GM20000 (cell line): ENCODE measurements at regions not wholly inside any gene's neighbourhood (a gene's known extent, or its start where the extent isn't known, plus 50 kb on each side); places are given as distances from the start of the nearest gene placed in this dataset.

ENCODE experiments used
- DNase-seq: peaks from one replicate; pipeline ENCODE4 v3.0.0; 2012; ENCODE audit warnings: low spot score
- TF ChIP-seq, protein P1 (sequence below): IDR thresholded peaks from 2 replicates; pipeline ENCODE4 v1.5.1; 2012; ENCODE audit warnings: mild to moderate bottlenecking, control low read depth; ENCODE audit errors: extremely low read depth, missing control alignments

DNA sequence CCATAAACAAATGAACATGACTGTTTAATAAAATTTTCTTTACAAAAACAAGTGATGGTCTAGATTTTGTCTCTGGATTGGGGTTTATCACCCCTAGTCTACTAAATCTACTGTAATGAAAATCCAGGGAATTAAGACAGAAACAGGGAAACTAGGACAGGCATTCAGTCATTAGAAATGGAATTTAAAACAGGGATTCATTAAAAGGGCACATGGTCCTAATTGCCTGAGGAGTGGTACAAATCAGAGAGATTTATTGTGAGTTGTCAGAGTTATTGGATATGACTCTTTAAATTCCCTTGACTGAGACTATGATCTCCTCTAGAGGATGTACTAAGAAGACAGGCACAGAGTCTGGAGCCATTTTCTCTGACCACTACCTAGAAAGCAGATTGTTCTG, 670.9 kb upstream of the GCFC2 start:
- TF ChIP-seq, protein P1, sequence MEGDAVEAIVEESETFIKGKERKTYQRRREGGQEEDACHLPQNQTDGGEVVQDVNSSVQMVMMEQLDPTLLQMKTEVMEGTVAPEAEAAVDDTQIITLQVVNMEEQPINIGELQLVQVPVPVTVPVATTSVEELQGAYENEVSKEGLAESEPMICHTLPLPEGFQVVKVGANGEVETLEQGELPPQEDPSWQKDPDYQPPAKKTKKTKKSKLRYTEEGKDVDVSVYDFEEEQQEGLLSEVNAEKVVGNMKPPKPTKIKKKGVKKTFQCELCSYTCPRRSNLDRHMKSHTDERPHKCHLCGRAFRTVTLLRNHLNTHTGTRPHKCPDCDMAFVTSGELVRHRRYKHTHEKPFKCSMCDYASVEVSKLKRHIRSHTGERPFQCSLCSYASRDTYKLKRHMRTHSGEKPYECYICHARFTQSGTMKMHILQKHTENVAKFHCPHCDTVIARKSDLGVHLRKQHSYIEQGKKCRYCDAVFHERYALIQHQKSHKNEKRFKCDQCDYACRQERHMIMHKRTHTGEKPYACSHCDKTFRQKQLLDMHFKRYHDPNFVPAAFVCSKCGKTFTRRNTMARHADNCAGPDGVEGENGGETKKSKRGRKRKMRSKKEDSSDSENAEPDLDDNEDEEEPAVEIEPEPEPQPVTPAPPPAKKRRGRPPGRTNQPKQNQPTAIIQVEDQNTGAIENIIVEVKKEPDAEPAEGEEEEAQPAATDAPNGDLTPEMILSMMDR = no peak
- DNase-seq = no peak

DNA sequence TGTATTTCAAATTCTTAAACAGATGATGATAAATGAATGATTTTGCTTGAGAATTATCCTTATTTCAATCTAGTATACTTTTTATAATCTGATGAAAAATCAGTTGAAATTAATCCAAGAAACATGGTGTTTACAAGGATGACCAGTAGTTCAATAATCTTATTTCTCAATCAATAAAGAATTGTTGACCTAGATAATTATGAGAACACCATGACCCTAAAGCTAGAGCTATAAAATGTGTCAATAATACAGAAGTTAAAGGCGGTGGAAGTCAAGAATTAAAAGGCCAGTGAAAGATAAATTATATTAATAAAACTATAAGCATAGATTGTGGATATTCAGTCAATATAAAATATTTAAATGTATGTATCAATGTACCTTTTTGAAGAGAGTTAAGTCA, 667.4 kb upstream of the GCFC2 start:
- DNase-seq = no peak
- TF ChIP-seq, protein P1 = no peak

DNA sequence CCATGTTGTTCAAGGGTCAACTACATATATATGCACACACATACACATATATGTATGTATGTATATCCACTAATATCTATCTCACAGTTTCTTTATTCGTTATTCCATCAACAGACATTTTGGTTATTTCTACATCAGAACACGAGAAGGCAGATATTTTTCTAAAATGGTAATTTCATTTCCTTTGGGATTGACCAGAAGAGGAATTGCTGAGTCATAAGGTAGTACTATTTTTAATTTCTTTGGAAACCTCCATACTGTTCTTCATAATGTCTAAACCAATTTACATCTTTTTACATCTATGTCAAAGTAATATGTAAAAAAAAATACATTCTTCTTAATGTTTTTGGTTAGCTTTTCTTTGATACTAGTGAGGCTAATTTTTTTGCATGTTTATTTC, 630.7 kb upstream of the GCFC2 start:
- DNase-seq = no peak
- TF ChIP-seq, protein P1 = no peak

DNA sequence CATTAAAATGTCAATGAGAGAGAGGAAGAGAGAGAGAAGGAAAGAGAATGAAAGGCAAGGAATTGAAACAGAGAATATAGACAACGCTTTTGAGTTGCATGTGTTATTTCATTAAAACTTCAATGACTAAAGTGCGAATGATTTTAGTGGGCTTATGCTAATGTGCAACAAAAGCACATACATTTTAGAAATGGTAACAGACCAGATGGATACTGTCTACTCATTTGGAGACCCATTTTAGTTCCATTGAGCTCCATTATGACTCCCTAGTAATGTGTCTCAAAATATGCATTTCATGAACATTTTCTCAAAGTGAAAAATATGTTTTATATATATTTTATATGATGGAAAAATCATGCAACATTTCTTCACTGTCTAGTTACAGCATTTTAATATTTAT, 622.2 kb upstream of the GCFC2 start:
- TF ChIP-seq, protein P1 = no peak
- DNase-seq = no peak

DNA sequence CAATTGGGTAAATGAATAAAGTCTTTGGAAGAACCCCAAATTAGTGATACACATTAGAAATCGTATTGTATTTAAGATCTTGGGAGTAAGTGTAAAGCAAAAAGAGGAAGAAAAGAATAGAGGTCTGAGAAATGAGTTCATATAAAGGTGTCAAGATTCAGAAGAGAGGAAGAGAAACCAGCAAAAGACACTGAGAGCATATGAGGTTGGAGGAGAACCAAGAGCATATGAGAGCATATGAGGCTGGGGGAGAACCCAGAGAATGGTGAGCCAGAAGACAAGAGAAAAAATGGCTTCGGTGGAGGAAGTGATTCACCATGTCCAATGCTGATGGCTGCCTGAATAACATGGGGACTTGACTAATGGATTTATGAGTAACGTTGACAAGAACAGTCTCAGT, 620.1 kb upstream of the GCFC2 start:
- DNase-seq = no peak

DNA sequence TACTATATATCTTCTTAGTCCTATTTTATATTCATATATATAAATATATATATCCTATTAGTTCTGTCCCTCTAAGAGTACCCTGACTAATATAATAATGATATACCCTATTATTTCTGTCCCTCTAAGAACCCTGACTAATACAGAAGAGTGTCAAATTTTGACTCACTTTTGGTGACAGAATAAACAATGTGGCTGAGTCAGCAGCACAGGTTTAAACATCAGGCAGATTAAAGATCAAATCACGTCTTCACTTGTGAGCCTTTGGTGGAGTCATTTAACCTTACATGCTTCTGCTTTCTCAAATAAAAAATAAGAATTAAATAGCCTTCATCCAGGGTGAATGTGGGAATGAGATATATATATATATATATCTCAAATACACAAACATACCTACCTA, 615.9 kb upstream of the GCFC2 start:
- no peak for DNase-seq
- TF ChIP-seq, protein P1 = no peak

More for the DNA sequence above, 620.1 kb upstream of the GCFC2 start:
- TF ChIP-seq, protein P1 = no peak

DNA sequence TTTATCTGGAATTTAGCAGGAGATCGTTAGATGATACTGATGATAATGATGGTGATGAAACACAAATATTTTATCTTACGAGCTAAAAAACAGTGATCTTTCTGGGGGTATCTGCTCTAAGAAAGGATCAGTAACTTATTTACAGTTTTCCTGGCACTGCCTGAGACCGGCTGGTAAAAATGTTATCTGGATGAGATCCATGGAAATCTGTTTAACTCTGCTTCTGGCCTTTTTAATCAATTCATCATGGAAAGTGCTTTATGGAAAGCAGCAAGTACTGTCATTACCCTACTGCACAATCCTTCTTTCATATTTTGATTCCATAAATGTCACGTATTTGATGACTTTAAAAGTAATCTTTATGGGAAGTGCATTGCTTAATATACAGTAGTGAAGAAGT, 612.7 kb upstream of the GCFC2 start:
- TF ChIP-seq, protein P1 = no peak
- no peak for DNase-seq
